Heart left ventricle (tissue), 16 donors: ENCODE measurements at regions not wholly inside any gene's neighbourhood (a gene's known extent, or its start where the extent isn't known, plus 50 kb on each side); places are given as distances from the start of the nearest gene placed in this dataset.
"Not testable (repeated sequence)": the region's sequence is repeated elsewhere in the genome, so short reads cannot be mapped to it uniquely, and the experiment has no call there.

Experiments used
- ATAC-seq, 4 donors: fragments of 200-7000 bp; cut with Tn5 transposase; one replicate each; pipeline ENCODE4 v1.9.1; 2020 to 2022; ENCODE audit warnings: moderate library complexity in 4 of 4, mild to moderate bottlenecking in 3 of 4, moderate number of reproducible peaks in 1 of 4
- DNase-seq, 5 donors: peaks; one replicate each; pipeline ENCODE4 v3.0.0-alpha.2; 2020
- H3K27ac ChIP-seq, 12 donors: fragments of 200-600 bp; sonication (generic) in 4 of 12; one replicate each; pipeline versions ENCODE4 v1.5.0 to v1.8.0; 2016 to 2022; ENCODE audit warnings: mild to moderate bottlenecking in 2 of 12
- H3K27me3 ChIP-seq, 9 donors: fragments of 200-600 bp; sonication (generic) in 2 of 9; one replicate each; pipeline versions ENCODE4 v1.5.1 to v1.8.0; 2016 to 2022; ENCODE audit warnings: mild to moderate bottlenecking in 3 of 9
- H3K36me3 ChIP-seq, 9 donors: fragments of 200-600 bp; sonication (generic) in 2 of 9; one replicate each; pipeline versions ENCODE4 v1.5.0 to v1.8.0; 2018 to 2022; ENCODE audit warnings: mild to moderate bottlenecking in 2 of 9
- H3K4me1 ChIP-seq, 12 donors: fragments of 200-600 bp; sonication (generic) in 4 of 12; one replicate each; pipeline versions ENCODE4 v1.5.0 to v1.8.0; 2016 to 2022; ENCODE audit warnings: mild to moderate bottlenecking in 3 of 12
- H3K4me3 ChIP-seq, 12 donors: fragments of 200-600 bp; sonication (generic) in 4 of 12; one replicate each; pipeline versions ENCODE4 v1.5.0 to v1.8.0; 2017 to 2022; ENCODE audit warnings: mild to moderate bottlenecking in 9 of 12, moderate library complexity in 4 of 12
- H3K9me3 ChIP-seq, 12 donors: fragments of 200-600 bp; sonication (generic) in 4 of 12; one replicate each; pipeline versions ENCODE4 v1.5.0 to v1.8.0; 2016 to 2022; ENCODE audit warnings: mild to moderate bottlenecking in 1 of 12
- CTCF ChIP-seq, 12 donors: fragments of 200-600 bp; sonication (generic) in 4 of 12; IDR thresholded peaks; one replicate each; pipeline versions ENCODE4 v1.5.0 to v1.8.0; 2018 to 2022; ENCODE audit warnings: antibody characterized with exemption in 12 of 12, mild to moderate bottlenecking in 5 of 12
- POLR2A ChIP-seq, 2 donors: fragments of 450-650 bp; IDR thresholded peaks; one replicate each; pipeline ENCODE4 v1.6.1; 2017; ENCODE audit warnings: antibody characterized with exemption in 2 of 2, mild to moderate bottlenecking in 2 of 2, moderate library complexity in 2 of 2
- WGBS, 4 donors: extraction: QIAGEN DNeasy Blood & Tissue Kit in 2 of 4; methylation state at CpG; one replicate each; pipeline versions ENCODE4 v1.1.5 to v1.1.7; 2013 to 2018; 5-methylcytosine and 5-hydroxymethylcytosine counted together
- intact Hi-C, 10 donors: fragments of 100-400 bp; cut with DNase I; formaldehyde crosslinking; loops; one replicate each; pipeline versions ENCODE4 v1.11.1 to v1.14.2; 2022
- donor health status: ischemic (EF 13 %, LVEDD 7.1; RV severe dilation, severe dysfunction).
- donor health status: healthy with polysubstance abuse.
- donor health status: DM: no; HTN: yes; CAD: no.
- donor health status: DM: no; HTN: no; CAD: no.
- donor health status: ischemic (EF 25% LVEDD 6.9; RV normal size, moderate dysfunction).
- donor health status: ischemic (EF 25% LVEDD 5.7; RV mildly dilated, moderate dysfunction).
- donor health status: healthy.
- donor health status: DM: yes; HTN: yes; CAD: no.
- donor health status: ischemic (EF 35%, LVEDD 5.7; RV mildly dilated, moderate dysfunction).
- donor health status: nonischemic (EF 11% LVEDD 7.7; RV severe dilation, severe dysfunction).
- donor health status: DM: yes; HTN: yes; CAD: no.
- donor health status: PGD.
- donor health status: ischemic (EF 29% LVEDD 5.4; RV normal size, mild dysfunction).
- donor health status: nonischemic (EF 23%, LVEDD 6.1; RV moderate dilation, normal function).

- H3K27me3 ChIP-seq = no peaks in the 10 kb centered on the region
- DNase-seq = peak in 1 of 5 donors; percentile 35
- H3K4me3 ChIP-seq = no peak overlapping the region
- no peaks in the 10 kb centered on the region for H3K36me3 ChIP-seq
- intact Hi-C loops = no loop called here
- no peaks in the 10 kb centered on the region for H3K4me1 ChIP-seq
- peaks cover 0 to 17% (median 2%) of the 10 kb centered on the region in 12 donors for H3K9me3 ChIP-seq
- TF ChIP-seq POLR2A (IDR thresholded peaks at IDR 0.05) (no peak), CTCF (IDR thresholded peaks at IDR 0.05) (no peak)
- no peak overlapping the region for H3K27ac ChIP-seq
- 80 to 88% (median 84%) methylated on average over 11 to 13 of the region's 13 CpGs for WGBS, 4 donors
- ATAC-seq = peak in 1 of 4 donors; percentile 38
Observed at GRCh38 chr11:106551744-106552673, 466.3 kb downstream of the GUCY1A2 start.

GRCh38 chr11:106552694-106553203 is 465.5 kb downstream of the GUCY1A2 start:
- H3K27me3 ChIP-seq = no peaks in the 10 kb centered on the region
- H3K27ac ChIP-seq = no peak overlapping the region
- ATAC-seq (no peak), DNase-seq (no peak)
- no peaks in the 10 kb centered on the region for H3K36me3 ChIP-seq
- no peaks in the 10 kb centered on the region for H3K4me1 ChIP-seq
- intact Hi-C loops = no loop called here
- TF ChIP-seq POLR2A (IDR thresholded peaks at IDR 0.05) = no peak
- no peak for TF ChIP-seq CTCF (IDR thresholded peaks at IDR 0.05)
- peaks cover 0 to 17% (median 2%) of the 10 kb centered on the region in 12 donors for H3K9me3 ChIP-seq
- 86 to 93% (median 89%) methylated on average over 5 to 6 of the region's 6 CpGs for WGBS, 4 donors
- no peak overlapping the region for H3K4me3 ChIP-seq

GRCh38 chr11:106553304-106553703 is 465.0 kb downstream of the GUCY1A2 start:
- intact Hi-C loops = no loop called here
- 85 to 100% (median 93%) methylated on average over 1 to 6 of the region's 6 CpGs for WGBS, 4 donors
- Histone ChIP-seq H3K36me3 (no peaks in the 10 kb centered on the region), H3K4me1 (no peaks in the 10 kb centered on the region), H3K27me3 (no peaks in the 10 kb centered on the region), H3K4me3 (no peak overlapping the region), H3K27ac (no peak overlapping the region), H3K9me3 (peaks cover 0 to 17% (median 2%) of the 10 kb centered on the region in 12 donors)
- no peak for DNase-seq
- no peak for ATAC-seq
- TF ChIP-seq CTCF (IDR thresholded peaks at IDR 0.05) (no peak), POLR2A (IDR thresholded peaks at IDR 0.05) (no peak)

- H3K9me3 ChIP-seq = peaks cover 0 to 17% (median 2%) of the 10 kb centered on the region in 12 donors
- DNase-seq, intact Hi-C loops, H3K27me3 ChIP-seq, H3K4me1 ChIP-seq, H3K27ac ChIP-seq, H3K36me3 ChIP-seq, ATAC-seq, H3K4me3 ChIP-seq: not testable (repeated sequence)
- 86 to 89% (median 88%) methylated on average over 13 of the region's 13 CpGs for WGBS, 4 donors
Observed at GRCh38 chr11:106555566-106556250, 462.6 kb downstream of the GUCY1A2 start.
